Lower lobe of right lung (tissue), 2 donors: ENCODE measurements at regions not wholly inside any gene's neighbourhood (a gene's known extent, or its start where the extent isn't known, plus 50 kb on each side); places are given as distances from the start of the nearest gene placed in this dataset.

ENCODE experiments used
- ATAC-seq, 2 donors: fragments of 200-7000 bp; cut with Tn5 transposase; one replicate each; pipeline ENCODE4 v1.9.1; 2020 to 2022; ENCODE audit warnings: mild to moderate bottlenecking in 2 of 2, moderate library complexity in 2 of 2
- DNase-seq: peaks from one replicate; pipeline ENCODE4 v3.0.0-alpha.2; 2020
- H3K27ac ChIP-seq: fragments of 200-600 bp; one replicate; pipeline ENCODE4 v1.8.0; 2022
- H3K27me3 ChIP-seq: fragments of 200-600 bp; one replicate; pipeline ENCODE4 v1.8.0; 2022; ENCODE audit warnings: low read depth
- H3K36me3 ChIP-seq: fragments of 200-600 bp; one replicate; pipeline ENCODE4 v1.8.0; 2022; ENCODE audit warnings: mild to moderate bottlenecking
- H3K4me1 ChIP-seq: fragments of 200-600 bp; one replicate; pipeline ENCODE4 v1.8.0; 2022
- H3K4me3 ChIP-seq: fragments of 200-600 bp; one replicate; pipeline ENCODE4 v1.8.0; 2022; ENCODE audit warnings: mild to moderate bottlenecking
- H3K9me3 ChIP-seq: fragments of 200-600 bp; one replicate; pipeline ENCODE4 v1.8.0; 2022
- intact Hi-C: fragments of 100-400 bp; cut with DNase I; formaldehyde crosslinking; loops from one replicate; pipeline ENCODE4 v1.11.0; 2022
- TF ChIP-seq, protein P1 (sequence below): fragments of 200-600 bp; IDR thresholded peaks from one replicate; pipeline ENCODE4 v1.8.0; 2022; ENCODE audit warnings: antibody characterized with exemption, mild to moderate bottlenecking
- donor health status: DM: no; HTN: yes; CAD: no; lungs with severe emphysema.

DNA sequence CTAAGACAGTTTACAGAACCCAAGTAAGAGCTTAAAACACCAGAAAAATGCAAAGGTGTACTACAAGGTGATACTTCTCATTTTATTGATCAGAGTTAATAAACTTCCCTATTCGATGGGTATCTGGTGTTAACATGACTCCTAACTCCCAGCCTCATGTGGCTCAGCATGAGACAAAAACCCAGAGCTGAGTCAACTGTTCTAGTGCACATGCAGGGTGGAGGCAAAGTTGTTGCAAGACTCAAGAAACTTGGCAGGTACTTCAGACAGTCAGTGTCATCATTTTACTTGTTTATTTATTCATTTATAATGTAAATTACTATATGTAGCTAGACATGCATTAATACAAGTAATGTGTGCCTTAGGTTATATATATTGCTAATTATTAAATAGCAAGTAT lies 216.6 kb upstream of the DSEL start:
- H3K36me3 ChIP-seq, result no peaks in the 10 kb centered on the region
- no peak overlapping the region for H3K27ac ChIP-seq
- no peaks in the 10 kb centered on the region for H3K9me3 ChIP-seq
- intact Hi-C loops, result no loop called here
- ATAC-seq (no peak), DNase-seq (no peak)
- no peaks in the 10 kb centered on the region for H3K4me1 ChIP-seq
- TF ChIP-seq, protein P1, sequence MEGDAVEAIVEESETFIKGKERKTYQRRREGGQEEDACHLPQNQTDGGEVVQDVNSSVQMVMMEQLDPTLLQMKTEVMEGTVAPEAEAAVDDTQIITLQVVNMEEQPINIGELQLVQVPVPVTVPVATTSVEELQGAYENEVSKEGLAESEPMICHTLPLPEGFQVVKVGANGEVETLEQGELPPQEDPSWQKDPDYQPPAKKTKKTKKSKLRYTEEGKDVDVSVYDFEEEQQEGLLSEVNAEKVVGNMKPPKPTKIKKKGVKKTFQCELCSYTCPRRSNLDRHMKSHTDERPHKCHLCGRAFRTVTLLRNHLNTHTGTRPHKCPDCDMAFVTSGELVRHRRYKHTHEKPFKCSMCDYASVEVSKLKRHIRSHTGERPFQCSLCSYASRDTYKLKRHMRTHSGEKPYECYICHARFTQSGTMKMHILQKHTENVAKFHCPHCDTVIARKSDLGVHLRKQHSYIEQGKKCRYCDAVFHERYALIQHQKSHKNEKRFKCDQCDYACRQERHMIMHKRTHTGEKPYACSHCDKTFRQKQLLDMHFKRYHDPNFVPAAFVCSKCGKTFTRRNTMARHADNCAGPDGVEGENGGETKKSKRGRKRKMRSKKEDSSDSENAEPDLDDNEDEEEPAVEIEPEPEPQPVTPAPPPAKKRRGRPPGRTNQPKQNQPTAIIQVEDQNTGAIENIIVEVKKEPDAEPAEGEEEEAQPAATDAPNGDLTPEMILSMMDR, result no peak
- no peaks in the 10 kb centered on the region for H3K27me3 ChIP-seq
- H3K4me3 ChIP-seq, result no peak overlapping the region

DNA sequence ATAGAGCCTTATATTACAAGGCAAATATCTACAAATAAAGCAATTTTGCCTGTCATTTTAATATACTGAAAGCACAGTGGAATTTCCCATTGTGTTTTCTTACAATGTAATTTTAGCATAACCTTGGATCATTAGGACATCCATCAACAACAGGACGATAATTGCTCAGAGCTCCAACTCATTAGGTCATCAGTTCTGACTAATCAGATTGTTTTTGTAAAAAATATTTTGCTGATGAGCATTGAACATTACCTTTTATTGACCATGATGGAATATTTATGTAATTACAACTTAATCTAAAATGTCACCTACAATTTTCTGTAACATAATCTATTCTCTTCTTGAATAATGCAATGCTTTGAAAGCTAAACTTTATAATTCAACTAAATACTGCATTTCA lies 215.3 kb upstream of the DSEL start:
- Histone ChIP-seq H3K27ac (no peak overlapping the region), H3K9me3 (no peaks in the 10 kb centered on the region), H3K4me1 (no peaks in the 10 kb centered on the region), H3K36me3 (no peaks in the 10 kb centered on the region), H3K4me3 (no peak overlapping the region), H3K27me3 (no peaks in the 10 kb centered on the region)
- DNase-seq (no peak), ATAC-seq (no peak)
- TF ChIP-seq, protein P1, result no peak
- intact Hi-C loops, result no loop called here

DNA sequence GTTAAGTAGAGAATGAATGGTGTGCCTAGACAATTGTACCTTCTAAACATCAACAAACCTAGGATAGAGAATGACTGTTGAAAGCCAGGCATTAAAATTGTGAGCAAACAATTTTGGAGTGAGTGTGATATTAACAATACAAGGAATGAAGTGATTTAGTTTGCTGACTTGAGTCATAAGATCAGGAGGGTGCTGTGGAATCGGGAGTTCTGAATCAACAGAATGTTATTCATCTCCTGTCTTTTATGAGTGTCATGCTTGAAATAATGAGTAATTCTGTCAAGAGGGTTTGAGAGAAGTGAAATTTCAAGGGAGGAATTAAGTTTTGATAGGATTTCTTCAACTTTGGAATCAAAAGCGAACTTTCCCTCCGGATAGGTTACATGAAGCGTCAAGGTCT lies 214.4 kb upstream of the DSEL start:
- no peaks in the 10 kb centered on the region for H3K36me3 ChIP-seq
- no peak overlapping the region for H3K27ac ChIP-seq
- H3K27me3 ChIP-seq, result no peaks in the 10 kb centered on the region
- TF ChIP-seq, protein P1, result no peak
- no peak overlapping the region for H3K4me3 ChIP-seq
- intact Hi-C loops, result no loop called here
- no peak for ATAC-seq
- H3K4me1 ChIP-seq, result no peaks in the 10 kb centered on the region
- no peaks in the 10 kb centered on the region for H3K9me3 ChIP-seq
- DNase-seq, result no peak

DNA sequence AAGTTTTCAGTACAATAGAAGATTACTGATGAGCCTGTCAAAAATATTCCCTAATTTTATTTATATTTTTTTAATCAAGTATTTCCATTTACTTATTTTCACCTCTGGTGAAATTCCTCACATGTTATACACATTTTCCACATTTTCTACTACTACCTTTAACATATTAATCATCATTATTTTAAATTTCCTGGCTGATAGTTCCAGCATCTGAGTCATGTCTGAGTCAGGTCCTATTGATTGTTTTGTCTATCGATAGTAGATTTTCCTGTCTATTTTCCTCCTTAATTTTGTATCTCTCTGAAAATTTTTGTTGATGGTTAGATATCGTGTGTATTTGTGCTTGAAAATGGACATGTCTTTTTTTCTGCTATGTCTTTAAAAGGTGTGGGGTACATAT lies 211.8 kb upstream of the DSEL start:
- Histone ChIP-seq H3K36me3 (no peaks in the 10 kb centered on the region), H3K4me3 (no peak overlapping the region), H3K27me3 (no peaks in the 10 kb centered on the region), H3K9me3 (no peaks in the 10 kb centered on the region), H3K27ac (no peak overlapping the region), H3K4me1 (no peaks in the 10 kb centered on the region)
- intact Hi-C loops, result no loop called here
- ATAC-seq (no peak), DNase-seq (no peak)
- TF ChIP-seq, protein P1, result no peak

DNA sequence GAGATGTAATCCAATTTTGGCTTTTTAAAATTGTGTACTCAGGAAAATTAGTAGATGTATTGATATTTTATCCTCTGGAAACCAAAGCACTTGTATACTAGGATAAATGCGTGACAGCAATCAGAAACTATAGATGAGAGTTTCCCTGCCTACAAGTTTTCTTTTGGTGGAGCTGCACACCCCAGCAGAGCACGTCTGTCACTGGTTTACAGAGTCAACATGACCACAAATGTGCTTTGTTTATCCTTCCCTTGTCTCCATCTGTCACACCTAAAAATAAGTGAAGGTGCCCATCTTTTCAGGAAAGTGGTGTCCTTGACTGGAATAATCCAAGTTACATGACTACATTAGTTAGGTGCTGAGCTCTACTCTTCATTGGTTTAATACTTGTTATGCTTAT lies 210.4 kb upstream of the DSEL start:
- TF ChIP-seq, protein P1, result no peak
- Histone ChIP-seq H3K4me3 (no peak overlapping the region), H3K36me3 (no peaks in the 10 kb centered on the region), H3K27ac (no peak overlapping the region), H3K4me1 (no peaks in the 10 kb centered on the region), H3K27me3 (no peaks in the 10 kb centered on the region), H3K9me3 (no peaks in the 10 kb centered on the region)
- DNase-seq (no peak), ATAC-seq (no peak)
- intact Hi-C loops, result no loop called here

DNA sequence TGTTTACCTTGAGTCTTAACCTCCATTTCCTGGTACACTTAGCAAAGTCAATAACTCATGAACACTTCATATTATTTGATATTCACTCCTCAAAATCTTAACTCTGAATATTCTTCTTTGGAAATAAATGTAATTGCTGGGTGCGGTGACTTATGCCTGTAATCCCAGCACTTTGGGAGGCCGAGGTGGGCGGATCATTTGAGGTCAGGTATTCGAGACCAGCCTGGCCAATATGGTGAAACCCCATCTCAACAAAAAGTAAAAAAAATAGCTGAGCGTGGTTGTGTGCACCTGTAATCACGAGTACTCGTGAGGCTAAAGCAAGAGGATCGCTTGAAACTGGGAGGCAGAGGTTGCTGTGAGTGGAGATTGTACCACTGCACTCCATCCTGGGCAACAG lies 201.3 kb upstream of the DSEL start:
- H3K27ac ChIP-seq, result no peak overlapping the region
- H3K4me1 ChIP-seq, result no peaks in the 10 kb centered on the region
- no peaks in the 10 kb centered on the region for H3K9me3 ChIP-seq
- TF ChIP-seq, protein P1, result no peak
- H3K27me3 ChIP-seq, result no peaks in the 10 kb centered on the region
- intact Hi-C loops, result no loop called here
- DNase-seq (peak; percentile 51), ATAC-seq (peak; percentile 59 to 83)
- H3K4me3 ChIP-seq, result no peak overlapping the region
- H3K36me3 ChIP-seq, result no peaks in the 10 kb centered on the region
